ENCODE measurements at regions not wholly inside any gene's neighbourhood (a gene's known extent, or its start where the extent isn't known, plus 50 kb on each side); places are given as distances from the start of the nearest gene placed in this dataset.

GRCh38 chr6:132128424-132128823, 177.3 kb upstream of the CCN2 start:
- DNase-seq (ENCODE audit: low spot score): no peak
- Histone ChIP-seq H3K4me1 (replicated peaks) (no peaks in the 10 kb centered on the region), H3K36me3 (no peaks in the 10 kb centered on the region), H3K27me3 (replicated peaks; ENCODE audit: insufficient read depth) (no peaks in the 10 kb centered on the region), H3K27ac (no peak overlapping the region), H3K4me3 (no peak overlapping the region), H3K9me3 (no peaks in the 10 kb centered on the region)
- WGBS: 97% methylated on average over 1 of the region's 1 CpG
- TF ChIP-seq CTCF (IDR thresholded peaks at IDR 0.05) (no peak), POLR2AphosphoS5 (IDR thresholded peaks at IDR 0.05) (no peak), POLR2A (IDR thresholded peaks at IDR 0.05) (no peak)
- intact Hi-C loops (cut with DNase I): loop anchor here (10.0 kb wide), 1 partner anchor 104 kb away; no protein-coding TSS in a partner anchor

- Histone ChIP-seq H3K4me3 (no peak overlapping the region), H3K4me1 (replicated peaks) (no peaks in the 10 kb centered on the region), H3K36me3 (no peaks in the 10 kb centered on the region), H3K27me3 (replicated peaks; ENCODE audit: insufficient read depth) (no peaks in the 10 kb centered on the region), H3K27ac (no peak overlapping the region), H3K9me3 (no peaks in the 10 kb centered on the region)
- DNase-seq (ENCODE audit: low spot score): no peak
- WGBS: 95% methylated on average over 2 of the region's 2 CpGs
- intact Hi-C loops (cut with DNase I): loop anchor here (10.0 kb wide), 1 partner anchor 101 kb away; no protein-coding TSS in a partner anchor
- TF ChIP-seq POLR2AphosphoS5 (IDR thresholded peaks at IDR 0.05): no peak
- TF ChIP-seq CTCF (IDR thresholded peaks at IDR 0.05): no peak
- no peak for TF ChIP-seq POLR2A (IDR thresholded peaks at IDR 0.05)
Measured at GRCh38 chr6:132126150-132126549, 175.0 kb upstream of the CCN2 start.

- Histone ChIP-seq H3K36me3 (no peaks in the 10 kb centered on the region), H3K4me3 (no peak overlapping the region), H3K4me1 (replicated peaks) (no peaks in the 10 kb centered on the region), H3K27me3 (replicated peaks; ENCODE audit: insufficient read depth) (no peaks in the 10 kb centered on the region), H3K27ac (no peak overlapping the region), H3K9me3 (no peaks in the 10 kb centered on the region)
- TF ChIP-seq POLR2AphosphoS5 (IDR thresholded peaks at IDR 0.05) (no peak), POLR2A (IDR thresholded peaks at IDR 0.05) (no peak), CTCF (IDR thresholded peaks at IDR 0.05) (no peak)
- WGBS: 35% methylated on average over 4 of the region's 4 CpGs
- no peak for DNase-seq (ENCODE audit: low spot score)
- intact Hi-C loops (cut with DNase I): loop anchor here (10.0 kb wide), 1 partner anchor 98 kb away; no protein-coding TSS in a partner anchor
Measured at GRCh38 chr6:132122871-132123270, 171.7 kb upstream of the CCN2 start.

DNA sequence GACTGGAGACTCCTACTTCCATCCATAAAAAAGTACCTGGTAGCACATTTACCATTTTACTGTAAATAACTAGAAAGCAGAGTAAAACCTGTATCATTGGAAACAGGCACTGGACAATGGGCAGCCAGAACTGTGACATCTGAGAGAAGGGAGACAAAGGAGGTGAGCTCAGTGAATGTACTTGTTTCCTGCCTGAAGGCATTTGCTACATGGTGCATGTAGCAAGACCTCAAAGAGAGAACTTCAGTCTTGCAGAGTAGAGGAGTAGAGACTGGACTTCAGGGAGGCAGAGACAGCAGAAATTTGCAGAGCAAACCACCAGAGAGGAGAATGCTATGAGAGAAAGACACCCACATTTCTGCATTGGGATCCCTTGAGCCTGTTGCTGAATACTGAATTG, 171.0 kb upstream of the CCN2 start:
- Histone ChIP-seq H3K9me3 (no peaks in the 10 kb centered on the region), H3K36me3 (no peaks in the 10 kb centered on the region), H3K27me3 (replicated peaks; ENCODE audit: insufficient read depth) (no peaks in the 10 kb centered on the region), H3K27ac (no peak overlapping the region), H3K4me1 (replicated peaks) (no peaks in the 10 kb centered on the region), H3K4me3 (no peak overlapping the region)
- TF ChIP-seq CTCF (IDR thresholded peaks at IDR 0.05) (no peak), POLR2A (IDR thresholded peaks at IDR 0.05) (no peak), POLR2AphosphoS5 (IDR thresholded peaks at IDR 0.05) (no peak)
- intact Hi-C loops (cut with DNase I): loop anchor here (10.0 kb wide), 1 partner anchor 97 kb away; no protein-coding TSS in a partner anchor
- DNase-seq (ENCODE audit: low spot score): no peak

- Histone ChIP-seq H3K9me3 (no peaks in the 10 kb centered on the region), H3K27me3 (replicated peaks; ENCODE audit: insufficient read depth) (no peaks in the 10 kb centered on the region), H3K4me3 (no peak overlapping the region), H3K36me3 (no peaks in the 10 kb centered on the region), H3K27ac (no peak overlapping the region), H3K4me1 (replicated peaks) (no peaks in the 10 kb centered on the region)
- 100% methylated on average over 1 of the region's 1 CpG for WGBS
- intact Hi-C loops (cut with DNase I): no loop called here
- DNase-seq (ENCODE audit: low spot score): no peak
- TF ChIP-seq POLR2A (IDR thresholded peaks at IDR 0.05) (no peak), POLR2AphosphoS5 (IDR thresholded peaks at IDR 0.05) (no peak), CTCF (IDR thresholded peaks at IDR 0.05) (no peak)
Measured at GRCh38 chr6:132118144-132118543, 167.0 kb upstream of the CCN2 start.

All from prostate gland (tissue), 2 donors.